Hepatocyte (in vitro differentiated cells): ENCODE measurements at regions not wholly inside any gene's neighbourhood (a gene's known extent, or its start where the extent isn't known, plus 50 kb on each side); places are given as distances from the start of the nearest gene placed in this dataset.

ENCODE experiments used
- EZH2 ChIP-seq: fragments of 200-600 bp; sonication (generic); IDR thresholded peaks from 2 replicates; pipeline ENCODE4 v1.6.1; 2016; ENCODE audit warnings: antibody characterized with exemption, mild to moderate bottlenecking, borderline replicate concordance
- EZH2phosphoT487 ChIP-seq: fragments of 200-600 bp; sonication (generic); IDR thresholded peaks from one replicate; pipeline ENCODE4 v1.6.1; 2018; ENCODE audit warnings: antibody characterized with exemption, mild to moderate bottlenecking, low read depth, moderate library complexity; ENCODE audit not compliant: unreplicated experiment, severe bottlenecking
- TF ChIP-seq, protein P1 (sequence below): fragments of 200-600 bp; sonication (generic); IDR thresholded peaks from 2 replicates; pipeline ENCODE4 v1.5.1; 2016; ENCODE audit warnings: antibody characterized with exemption, mild to moderate bottlenecking; ENCODE audit not compliant: poor library complexity

DNA sequence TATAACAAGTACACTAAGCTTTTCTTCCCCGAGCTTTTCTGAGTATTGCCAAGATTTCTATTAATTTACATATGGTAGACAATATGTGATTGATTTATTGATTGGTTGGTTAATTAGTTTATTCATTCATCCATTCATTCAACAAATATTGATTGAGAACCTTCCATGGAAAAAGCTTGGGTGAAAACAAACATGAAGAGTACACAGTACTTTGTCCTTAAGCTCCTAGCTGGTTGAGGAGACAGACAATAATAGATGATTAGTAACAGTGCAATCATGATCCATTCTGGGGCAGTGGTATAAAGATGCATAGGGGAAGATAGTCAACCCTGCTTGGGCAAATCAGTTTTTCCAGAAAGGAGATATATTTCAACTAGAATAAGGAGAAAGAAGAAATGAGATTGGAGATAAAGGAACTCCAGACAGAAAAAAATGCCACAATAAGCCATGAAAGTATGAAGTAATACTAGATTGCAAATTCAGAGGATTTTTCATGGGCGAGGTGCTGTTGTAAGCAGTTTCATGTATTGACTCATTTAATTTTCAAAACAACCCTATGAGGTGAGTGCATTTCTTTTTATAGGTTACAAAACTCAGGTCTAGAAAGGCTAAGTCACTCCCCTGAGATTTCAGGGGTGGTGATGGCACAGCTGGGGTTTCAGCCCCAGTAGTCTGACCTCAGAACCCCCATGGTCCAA lies 129.5 kb downstream of the RND3 start:
- TF ChIP-seq, protein P1, sequence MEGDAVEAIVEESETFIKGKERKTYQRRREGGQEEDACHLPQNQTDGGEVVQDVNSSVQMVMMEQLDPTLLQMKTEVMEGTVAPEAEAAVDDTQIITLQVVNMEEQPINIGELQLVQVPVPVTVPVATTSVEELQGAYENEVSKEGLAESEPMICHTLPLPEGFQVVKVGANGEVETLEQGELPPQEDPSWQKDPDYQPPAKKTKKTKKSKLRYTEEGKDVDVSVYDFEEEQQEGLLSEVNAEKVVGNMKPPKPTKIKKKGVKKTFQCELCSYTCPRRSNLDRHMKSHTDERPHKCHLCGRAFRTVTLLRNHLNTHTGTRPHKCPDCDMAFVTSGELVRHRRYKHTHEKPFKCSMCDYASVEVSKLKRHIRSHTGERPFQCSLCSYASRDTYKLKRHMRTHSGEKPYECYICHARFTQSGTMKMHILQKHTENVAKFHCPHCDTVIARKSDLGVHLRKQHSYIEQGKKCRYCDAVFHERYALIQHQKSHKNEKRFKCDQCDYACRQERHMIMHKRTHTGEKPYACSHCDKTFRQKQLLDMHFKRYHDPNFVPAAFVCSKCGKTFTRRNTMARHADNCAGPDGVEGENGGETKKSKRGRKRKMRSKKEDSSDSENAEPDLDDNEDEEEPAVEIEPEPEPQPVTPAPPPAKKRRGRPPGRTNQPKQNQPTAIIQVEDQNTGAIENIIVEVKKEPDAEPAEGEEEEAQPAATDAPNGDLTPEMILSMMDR: no peak
- TF ChIP-seq EZH2phosphoT487: no peak
- TF ChIP-seq EZH2: no peak
